Caki2 (cell line): ENCODE measurements at regions not wholly inside any gene's neighbourhood (a gene's known extent, or its start where the extent isn't known, plus 50 kb on each side); places are given as distances from the start of the nearest gene placed in this dataset.
"Not testable (repeated sequence)": the region's sequence is repeated elsewhere in the genome, so short reads cannot be mapped to it uniquely, and the experiment has no call there.

Experiments used
- DNase-seq: peaks from one replicate; pipeline ENCODE4 v3.0.0-alpha.2; 2015; ENCODE audit warnings: low read depth
- in situ Hi-C: cut with HindIII; loops from 2 replicates; pipeline ENCODE4 v1.10.0; 2016; ENCODE audit warnings: low sequenced_read_pairs, low pct_unique_long_range_greater_than_20kb, mixed read lengths

GRCh38 chr4:81698538-81699296 is 227.0 kb upstream of the RASGEF1B start:
- no peak for DNase-seq
- in situ Hi-C loops, result no loop called here

DNA sequence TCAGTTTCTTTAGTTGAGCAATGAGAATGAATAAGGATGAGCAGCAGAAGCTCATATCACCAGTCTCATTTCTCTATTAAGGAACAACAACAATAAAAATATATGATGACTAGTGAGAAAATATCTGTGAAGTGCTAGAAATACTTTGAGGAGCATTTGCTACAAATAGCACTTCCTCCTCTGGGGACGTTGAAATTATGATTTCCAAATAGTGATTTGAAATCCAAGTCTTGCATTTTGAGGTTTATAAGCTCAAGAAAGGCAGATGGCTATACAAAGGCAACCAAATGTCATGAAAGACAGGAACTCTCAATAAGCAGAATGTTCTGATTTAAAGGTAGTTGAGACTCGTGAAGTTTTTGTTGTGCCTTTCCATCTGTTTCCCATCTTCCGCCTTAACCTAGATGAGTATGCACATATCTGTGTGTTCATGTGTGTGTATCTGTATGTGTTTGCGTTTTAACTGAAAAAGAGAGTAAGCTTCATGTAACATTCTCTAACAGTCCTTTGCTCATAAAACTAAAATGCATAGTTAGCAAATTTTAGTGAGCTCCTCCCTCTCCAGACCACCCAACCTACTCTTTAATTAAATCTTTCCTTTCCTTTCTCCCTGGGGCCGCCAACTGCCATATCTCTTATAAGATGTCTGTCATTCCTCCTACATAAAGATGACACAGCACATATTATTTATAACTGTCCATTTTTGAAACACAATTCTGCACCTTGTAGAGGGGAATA is 222.6 kb upstream of the RASGEF1B start:
- DNase-seq, result no peak
- in situ Hi-C loops, result no loop called here

- in situ Hi-C loops, result no loop called here
- no peak for DNase-seq
These were observed 219.2 kb upstream of the RASGEF1B start for GRCh38 chr4:81690871-81691270.

GRCh38 chr4:81688085-81688484 is 216.4 kb upstream of the RASGEF1B start:
- DNase-seq, result no peak
- in situ Hi-C loops, result no loop called here

DNA sequence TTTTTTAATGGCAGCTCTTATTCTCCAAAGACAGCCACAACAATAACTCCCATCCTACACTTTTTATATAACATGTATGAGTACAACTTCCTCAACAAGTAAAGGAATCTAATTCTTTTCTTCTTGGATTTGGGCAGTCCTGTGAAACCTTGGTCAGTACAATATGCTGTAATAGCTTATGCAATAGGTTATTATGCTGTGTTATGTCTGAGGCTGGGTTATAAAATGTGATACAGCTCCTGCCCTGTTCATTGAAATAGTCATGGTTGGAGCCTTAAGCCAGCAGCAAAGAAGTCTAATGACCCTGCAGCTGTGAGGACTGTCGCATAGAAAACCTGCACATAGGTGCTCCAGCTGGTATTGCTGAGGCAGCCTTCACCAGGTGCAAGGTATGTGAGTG is 215.8 kb upstream of the RASGEF1B start:
- in situ Hi-C loops, result no loop called here
- DNase-seq, result no peak

- no peak for DNase-seq
- in situ Hi-C loops, result no loop called here
These were observed 213.4 kb upstream of the RASGEF1B start for GRCh38 chr4:81685104-81685503.

DNA sequence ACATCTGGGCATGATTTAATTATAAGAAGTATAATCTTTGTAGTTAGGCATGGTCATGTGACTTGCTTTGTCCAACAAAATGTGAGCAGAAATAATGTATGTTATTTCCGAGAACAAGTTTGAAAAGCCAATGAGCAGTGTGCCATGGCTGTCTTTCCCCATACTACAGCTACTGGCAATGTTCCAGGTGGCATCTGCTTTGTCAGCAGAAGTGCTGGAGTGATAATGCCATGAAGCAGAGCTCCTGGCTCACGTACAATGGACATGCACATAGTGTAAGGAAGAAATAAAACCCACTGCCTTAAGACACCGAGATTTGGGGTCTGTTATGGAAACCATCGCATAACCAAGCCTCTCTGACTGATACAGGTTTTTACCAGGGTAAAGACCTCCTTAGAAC is 212.6 kb upstream of the RASGEF1B start:
- no peak for DNase-seq
- in situ Hi-C loops, result no loop called here

- no peak for DNase-seq
- in situ Hi-C loops, result no loop called here
These were observed 210.8 kb upstream of the RASGEF1B start for GRCh38 chr4:81682492-81682891.

DNA sequence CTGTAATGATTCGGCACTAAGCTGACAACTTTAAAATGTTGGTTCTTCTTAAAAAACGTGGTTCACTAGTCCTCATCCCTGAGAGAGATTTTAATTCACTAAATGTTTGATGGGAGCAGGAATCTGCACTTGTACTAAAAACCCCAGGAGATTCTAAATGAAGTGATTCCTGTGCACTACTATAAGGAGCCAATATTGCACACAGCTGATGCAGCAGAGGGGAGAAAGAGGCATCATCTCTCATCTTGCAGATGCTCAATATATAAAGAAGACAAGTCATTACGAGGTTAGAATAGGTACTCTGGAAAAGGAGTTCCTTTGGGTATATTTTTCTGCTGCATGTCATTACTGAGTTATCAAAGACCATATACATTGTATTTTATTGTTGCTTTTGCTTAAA is 207.6 kb upstream of the RASGEF1B start:
- in situ Hi-C loops, result no loop called here
- no peak for DNase-seq

DNA sequence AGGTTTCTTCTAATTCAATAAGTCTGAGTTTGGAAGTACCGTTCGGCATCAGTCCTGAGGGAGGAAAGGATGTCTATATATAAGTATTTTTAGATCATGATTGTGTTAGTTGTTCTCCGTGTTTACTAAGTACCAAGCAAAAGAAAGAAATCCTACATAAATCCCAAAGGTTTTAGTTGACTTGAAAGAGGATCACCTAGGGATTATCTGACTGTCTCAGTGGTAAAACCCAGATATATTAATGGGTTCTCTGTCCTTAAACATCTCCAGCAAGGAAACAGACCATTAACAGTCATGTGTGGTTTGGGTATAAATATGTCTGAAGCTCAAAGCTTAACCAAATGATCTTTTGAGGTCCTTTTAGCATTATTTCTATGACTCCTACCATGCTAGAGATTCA is 207.1 kb upstream of the RASGEF1B start:
- no peak for DNase-seq
- in situ Hi-C loops, result no loop called here

GRCh38 chr4:81676537-81676936 is 204.8 kb upstream of the RASGEF1B start:
- no peak for DNase-seq
- in situ Hi-C loops, result no loop called here

- in situ Hi-C loops, result no loop called here
- no peak for DNase-seq
These were observed 204.2 kb upstream of the RASGEF1B start for GRCh38 chr4:81675791-81676393.

GRCh38 chr4:81673961-81674360 is 202.3 kb upstream of the RASGEF1B start:
- peak; percentile 18 for DNase-seq
- in situ Hi-C loops, result no loop called here

GRCh38 chr4:81668328-81668727 is 196.6 kb upstream of the RASGEF1B start:
- DNase-seq, in situ Hi-C loops: not testable (repeated sequence)

DNA sequence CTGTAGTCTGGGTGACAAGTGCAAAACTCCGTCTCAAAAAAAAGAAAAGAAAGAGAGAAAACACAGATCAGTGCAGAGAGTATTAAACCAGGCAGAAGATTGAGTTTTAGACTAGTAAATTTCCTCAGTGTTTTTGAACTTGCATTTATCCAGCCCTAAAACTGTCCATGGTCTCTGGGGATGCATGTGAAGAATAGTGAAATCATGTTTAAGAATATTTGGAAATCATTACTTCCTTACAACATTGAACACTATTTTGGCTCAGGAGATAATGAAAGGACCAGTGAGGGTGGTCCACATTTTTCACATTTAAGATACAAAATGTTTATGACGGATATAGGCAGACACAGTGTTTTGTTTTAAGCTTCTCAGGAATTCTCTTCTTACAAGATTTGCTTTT is 195.8 kb upstream of the RASGEF1B start:
- no peak for DNase-seq
- in situ Hi-C loops, result no loop called here

GRCh38 chr4:81666491-81666890 is 194.8 kb upstream of the RASGEF1B start:
- in situ Hi-C loops, result no loop called here
- DNase-seq, result no peak

DNA sequence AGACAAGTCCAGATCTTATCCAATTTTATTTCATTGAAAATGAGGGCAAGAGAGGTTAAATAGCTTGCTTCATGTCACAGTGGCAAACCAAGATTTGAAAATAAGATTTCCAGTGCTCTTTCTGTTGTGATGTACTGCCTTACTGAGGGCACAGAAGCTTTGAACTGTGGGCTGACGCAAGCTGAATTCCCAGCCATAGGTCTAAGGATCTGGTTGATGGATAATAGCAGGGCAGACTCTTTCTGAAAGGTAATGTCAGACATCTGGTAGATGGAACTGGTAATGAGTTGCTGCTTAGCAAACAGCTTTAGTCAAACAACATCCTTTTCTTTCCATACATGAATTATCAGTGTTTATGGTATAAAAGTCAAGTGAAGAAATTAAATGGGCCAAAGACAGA is 193.9 kb upstream of the RASGEF1B start:
- DNase-seq, result no peak
- in situ Hi-C loops, result no loop called here

DNA sequence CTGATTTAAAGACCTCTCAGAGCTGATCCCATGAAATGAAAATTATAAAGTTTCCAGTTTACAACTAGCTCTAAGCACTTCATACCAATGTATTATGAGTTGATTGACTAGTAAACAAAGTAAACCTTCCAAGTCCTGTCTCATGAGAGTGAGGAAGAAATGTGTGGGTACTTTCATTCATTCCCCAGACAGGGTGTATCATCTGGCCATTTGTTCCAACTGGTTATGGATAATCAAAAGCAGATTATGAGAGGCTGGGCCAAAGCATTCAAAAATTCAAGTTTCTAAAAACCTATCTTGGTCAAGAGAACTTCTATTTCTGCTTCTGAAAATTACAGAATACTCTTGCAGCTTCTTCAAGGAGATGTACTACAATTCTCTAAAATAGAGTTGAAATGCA is 193.3 kb upstream of the RASGEF1B start:
- in situ Hi-C loops, result no loop called here
- no peak for DNase-seq

DNA sequence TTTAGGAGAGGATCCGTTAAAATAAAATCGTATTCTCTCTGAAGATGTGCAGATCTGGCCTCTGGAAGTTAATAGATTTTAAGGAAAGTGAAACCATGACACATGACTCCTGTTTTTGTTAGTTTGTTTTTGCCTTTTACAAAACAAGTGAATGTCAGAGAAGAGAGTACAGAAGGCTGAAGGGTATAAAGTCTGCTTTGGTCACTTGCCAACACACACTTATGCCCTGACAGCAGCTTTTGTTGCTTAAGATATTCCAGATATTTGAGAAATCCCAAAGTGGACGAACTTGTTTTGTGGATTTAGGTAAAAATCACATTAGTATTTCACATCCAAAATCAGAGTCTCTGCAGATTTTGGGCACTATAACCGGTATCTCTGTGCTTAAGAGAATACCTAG is 192.4 kb upstream of the RASGEF1B start:
- no peak for DNase-seq
- in situ Hi-C loops, result no loop called here
